ENCODE measurements at regions not wholly inside any gene's neighbourhood (a gene's known extent, or its start where the extent isn't known, plus 50 kb on each side); places are given as distances from the start of the nearest gene placed in this dataset.

DNA sequence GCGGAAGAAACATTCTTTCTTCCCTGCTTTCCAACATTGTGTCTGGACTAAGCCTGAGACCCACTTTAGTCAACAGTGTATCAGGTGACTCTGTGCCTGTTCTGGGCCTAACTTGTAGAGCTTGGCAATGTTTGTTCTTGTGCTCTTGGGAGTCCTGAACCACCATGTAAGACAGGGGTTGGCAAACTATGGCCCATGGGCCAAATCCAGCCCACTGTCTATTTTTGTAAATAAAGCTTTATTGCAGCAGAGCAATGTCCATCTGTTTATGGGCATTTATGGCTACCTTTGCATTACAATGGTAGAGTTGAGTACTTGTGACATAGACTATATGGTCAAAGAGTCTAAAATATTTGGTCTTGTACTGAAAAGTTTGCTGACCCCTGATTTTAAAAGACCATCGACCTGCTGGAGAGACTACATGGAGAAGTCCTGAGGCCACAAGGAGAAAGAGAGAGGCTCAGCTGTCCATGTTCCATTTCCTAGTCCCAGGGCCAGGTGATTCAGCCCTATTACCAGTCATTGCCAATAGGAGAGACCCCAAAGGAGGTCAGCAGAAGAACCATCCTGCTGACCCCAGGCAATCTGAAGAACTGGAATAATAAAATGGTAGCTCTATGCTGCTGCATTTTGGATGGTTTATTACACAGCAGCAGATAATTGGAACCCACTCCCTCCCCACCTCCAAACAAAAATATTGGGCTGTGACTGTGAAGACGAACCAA, 211.3 kb downstream of the AUH start:
- in situ Hi-C loops (cut with MboI; ENCODE audit: low sequenced_read_pairs in 4 of 4): no loop called here
- TF ChIP-seq, protein P1, sequence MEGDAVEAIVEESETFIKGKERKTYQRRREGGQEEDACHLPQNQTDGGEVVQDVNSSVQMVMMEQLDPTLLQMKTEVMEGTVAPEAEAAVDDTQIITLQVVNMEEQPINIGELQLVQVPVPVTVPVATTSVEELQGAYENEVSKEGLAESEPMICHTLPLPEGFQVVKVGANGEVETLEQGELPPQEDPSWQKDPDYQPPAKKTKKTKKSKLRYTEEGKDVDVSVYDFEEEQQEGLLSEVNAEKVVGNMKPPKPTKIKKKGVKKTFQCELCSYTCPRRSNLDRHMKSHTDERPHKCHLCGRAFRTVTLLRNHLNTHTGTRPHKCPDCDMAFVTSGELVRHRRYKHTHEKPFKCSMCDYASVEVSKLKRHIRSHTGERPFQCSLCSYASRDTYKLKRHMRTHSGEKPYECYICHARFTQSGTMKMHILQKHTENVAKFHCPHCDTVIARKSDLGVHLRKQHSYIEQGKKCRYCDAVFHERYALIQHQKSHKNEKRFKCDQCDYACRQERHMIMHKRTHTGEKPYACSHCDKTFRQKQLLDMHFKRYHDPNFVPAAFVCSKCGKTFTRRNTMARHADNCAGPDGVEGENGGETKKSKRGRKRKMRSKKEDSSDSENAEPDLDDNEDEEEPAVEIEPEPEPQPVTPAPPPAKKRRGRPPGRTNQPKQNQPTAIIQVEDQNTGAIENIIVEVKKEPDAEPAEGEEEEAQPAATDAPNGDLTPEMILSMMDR (IDR thresholded peaks at IDR 0.05 in 4 of 5, conservative IDR thresholded peaks at IDR 0.05 in 1 of 5): no peak
- TF ChIP-seq POLR2A (IDR thresholded peaks at IDR 0.05): no peak
- ATAC-seq: no peak
- no peaks in the 10 kb centered on the region for H3K4me1 ChIP-seq
- no peak for DNase-seq
- H3K36me3 ChIP-seq: no peaks in the 10 kb centered on the region
- no peak overlapping the region for H3K27ac ChIP-seq
- no peak overlapping the region for H3K4me3 ChIP-seq
- intact Hi-C loops (cut with DNase I; ENCODE audit: low total_unique reads): no loop called here
- H3K27me3 ChIP-seq: no peaks in the 10 kb centered on the region
- no peaks in the 10 kb centered on the region for H3K9me3 ChIP-seq

DNA sequence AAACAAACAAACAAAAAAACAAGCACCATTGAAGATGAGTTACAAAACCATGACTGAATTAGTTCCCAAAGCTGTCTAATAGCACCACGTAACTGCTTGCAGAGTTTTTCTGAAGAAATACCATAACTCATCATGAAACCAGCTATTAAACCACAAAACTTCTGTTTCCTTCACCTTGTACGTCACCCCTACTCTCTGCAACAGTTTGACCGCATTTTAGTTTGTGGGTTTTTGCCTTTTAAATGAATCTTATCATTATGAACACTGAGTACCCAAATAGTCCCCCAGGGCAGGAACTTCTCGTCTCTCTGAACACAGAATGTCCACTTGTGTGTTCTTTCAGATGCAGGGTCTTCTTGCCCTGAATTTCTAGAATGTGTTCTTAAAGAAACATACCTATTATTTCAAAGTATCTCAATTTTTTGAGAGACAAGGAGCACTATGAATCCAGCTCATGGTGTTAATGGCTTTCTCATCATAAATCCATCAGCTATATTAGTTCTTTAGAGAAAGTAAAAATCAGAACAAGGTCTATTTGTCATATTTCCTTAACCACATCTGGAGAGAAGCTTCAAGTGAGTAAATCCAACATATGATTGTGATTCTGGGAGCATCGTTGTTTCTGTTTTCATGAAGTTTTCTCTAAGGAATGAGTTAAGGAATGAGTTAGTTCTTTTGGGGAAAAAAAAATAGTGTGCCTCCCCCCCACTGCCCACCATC, 210.6 kb downstream of the AUH start:
- H3K27me3 ChIP-seq: no peaks in the 10 kb centered on the region
- H3K4me3 ChIP-seq: no peak overlapping the region
- in situ Hi-C loops (cut with MboI; ENCODE audit: low sequenced_read_pairs in 4 of 4): no loop called here
- H3K9me3 ChIP-seq: no peaks in the 10 kb centered on the region
- intact Hi-C loops (cut with DNase I; ENCODE audit: low total_unique reads): no loop called here
- TF ChIP-seq, protein P1 (IDR thresholded peaks at IDR 0.05 in 4 of 5, conservative IDR thresholded peaks at IDR 0.05 in 1 of 5): no peak
- TF ChIP-seq POLR2A (IDR thresholded peaks at IDR 0.05): no peak
- peak in 1 of 2 donors; percentile 39 for ATAC-seq
- no peak for DNase-seq
- no peaks in the 10 kb centered on the region for H3K4me1 ChIP-seq
- H3K36me3 ChIP-seq: no peaks in the 10 kb centered on the region
- no peak overlapping the region for H3K27ac ChIP-seq

DNA sequence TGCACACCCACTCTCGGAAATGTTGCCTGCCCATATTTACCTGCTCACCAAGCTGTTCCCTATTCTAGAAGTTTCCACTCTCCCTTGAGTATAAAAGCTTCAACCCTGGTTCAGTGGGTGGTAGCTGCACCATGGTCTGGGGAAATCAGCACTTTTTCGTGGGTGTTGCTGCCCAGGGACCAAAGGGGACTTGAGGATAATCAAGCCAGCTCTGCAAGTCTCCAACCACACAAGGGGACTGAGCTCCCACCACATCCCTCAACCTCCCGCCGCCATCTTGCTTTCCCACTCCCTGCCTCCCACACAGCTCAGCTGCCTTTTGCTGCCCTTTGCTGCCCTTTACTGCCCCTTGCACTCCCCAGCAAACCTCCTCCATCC, 210.0 kb downstream of the AUH start:
- Histone ChIP-seq H3K4me1 (no peaks in the 10 kb centered on the region), H3K4me3 (no peak overlapping the region), H3K36me3 (no peaks in the 10 kb centered on the region), H3K9me3 (no peaks in the 10 kb centered on the region), H3K27me3 (no peaks in the 10 kb centered on the region), H3K27ac (no peak overlapping the region)
- in situ Hi-C loops (cut with MboI; ENCODE audit: low sequenced_read_pairs in 4 of 4) (no loop called here), intact Hi-C loops (cut with DNase I; ENCODE audit: low total_unique reads) (no loop called here)
- TF ChIP-seq POLR2A (IDR thresholded peaks at IDR 0.05): no peak
- TF ChIP-seq, protein P1 (IDR thresholded peaks at IDR 0.05 in 4 of 5, conservative IDR thresholded peaks at IDR 0.05 in 1 of 5): no peak
- DNase-seq: no peak
- no peak for ATAC-seq

DNA sequence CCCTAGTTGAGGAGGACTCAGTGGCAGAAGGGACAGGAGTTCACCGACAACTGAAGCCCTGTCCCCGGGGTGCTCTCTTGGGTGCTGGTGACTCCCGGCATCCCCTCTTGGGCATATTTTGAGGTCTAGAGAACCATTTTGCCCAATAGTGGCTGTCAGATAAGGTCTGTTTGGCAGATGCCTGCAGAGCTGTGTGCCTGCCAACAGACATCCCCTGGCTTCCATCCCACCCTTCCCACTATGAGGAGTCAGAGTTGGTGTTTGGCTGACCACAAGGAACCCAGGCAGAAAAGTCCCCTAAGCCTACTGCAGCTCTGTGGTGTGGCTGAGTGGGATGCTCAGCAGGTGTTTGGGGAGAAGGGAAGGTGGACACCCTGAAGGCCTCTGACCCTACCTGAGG, 207.0 kb downstream of the AUH start:
- Histone ChIP-seq H3K9me3 (no peaks in the 10 kb centered on the region), H3K27me3 (no peaks in the 10 kb centered on the region), H3K4me1 (no peaks in the 10 kb centered on the region), H3K4me3 (no peak overlapping the region), H3K27ac (no peak overlapping the region), H3K36me3 (no peaks in the 10 kb centered on the region)
- DNase-seq: no peak
- TF ChIP-seq POLR2A (IDR thresholded peaks at IDR 0.05): no peak
- TF ChIP-seq, protein P1 (IDR thresholded peaks at IDR 0.05 in 4 of 5, conservative IDR thresholded peaks at IDR 0.05 in 1 of 5): no peak
- in situ Hi-C loops (cut with MboI; ENCODE audit: low sequenced_read_pairs in 4 of 4): no loop called here
- intact Hi-C loops (cut with DNase I; ENCODE audit: low total_unique reads): no loop called here
- ATAC-seq: no peak
